Epithelial cell of proximal tubule (primary cell): ENCODE measurements at regions not wholly inside any gene's neighbourhood (a gene's known extent, or its start where the extent isn't known, plus 50 kb on each side); places are given as distances from the start of the nearest gene placed in this dataset.

ENCODE experiments used
- DNase-seq: peaks from one replicate; pipeline ENCODE4 v3.0.0-alpha.2; 2011; ENCODE audit warnings: low read depth
- H3K4me3 ChIP-seq: 2 replicates; pipeline ENCODE4 v1.5.1; 2011; ENCODE audit warnings: low read depth, mild to moderate bottlenecking, low read length
- CTCF ChIP-seq: conservative IDR thresholded peaks from 2 replicates; pipeline ENCODE4 v1.5.1; 2012; ENCODE audit warnings: low read depth, mild to moderate bottlenecking, low read length

GRCh38 chr18:54774981-54775665 is 53.2 kb upstream of the RAB27B start:
- no peak for DNase-seq
- H3K4me3 ChIP-seq, result no peak overlapping the region
- TF ChIP-seq CTCF, result no peak

DNA sequence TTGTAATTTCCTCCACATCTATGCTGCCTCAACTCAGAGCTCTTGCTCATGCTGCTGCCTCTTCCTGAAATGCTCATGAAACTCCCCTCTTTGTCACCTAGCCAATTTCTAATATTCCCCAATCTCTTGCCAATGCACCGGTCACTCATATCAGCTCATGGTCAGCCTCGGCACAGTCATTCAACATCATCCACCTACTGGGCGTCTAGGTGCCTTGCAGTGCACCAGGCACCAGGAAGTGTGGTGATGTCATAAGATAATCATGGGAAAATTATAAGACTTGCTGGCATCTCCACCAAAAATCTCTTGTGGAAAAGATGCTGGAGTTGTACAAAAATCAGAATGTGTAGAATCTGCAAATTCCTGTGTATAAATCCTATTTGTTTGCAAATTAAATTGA is 52.6 kb upstream of the RAB27B start:
- TF ChIP-seq CTCF, result peak; percentile 59
- DNase-seq, result peak; percentile 64
- no peak overlapping the region for H3K4me3 ChIP-seq

GRCh38 chr18:54776282-54776977 is 51.8 kb upstream of the RAB27B start:
- no peak for TF ChIP-seq CTCF
- H3K4me3 ChIP-seq, result no peak overlapping the region
- peak; percentile 97 for DNase-seq

DNA sequence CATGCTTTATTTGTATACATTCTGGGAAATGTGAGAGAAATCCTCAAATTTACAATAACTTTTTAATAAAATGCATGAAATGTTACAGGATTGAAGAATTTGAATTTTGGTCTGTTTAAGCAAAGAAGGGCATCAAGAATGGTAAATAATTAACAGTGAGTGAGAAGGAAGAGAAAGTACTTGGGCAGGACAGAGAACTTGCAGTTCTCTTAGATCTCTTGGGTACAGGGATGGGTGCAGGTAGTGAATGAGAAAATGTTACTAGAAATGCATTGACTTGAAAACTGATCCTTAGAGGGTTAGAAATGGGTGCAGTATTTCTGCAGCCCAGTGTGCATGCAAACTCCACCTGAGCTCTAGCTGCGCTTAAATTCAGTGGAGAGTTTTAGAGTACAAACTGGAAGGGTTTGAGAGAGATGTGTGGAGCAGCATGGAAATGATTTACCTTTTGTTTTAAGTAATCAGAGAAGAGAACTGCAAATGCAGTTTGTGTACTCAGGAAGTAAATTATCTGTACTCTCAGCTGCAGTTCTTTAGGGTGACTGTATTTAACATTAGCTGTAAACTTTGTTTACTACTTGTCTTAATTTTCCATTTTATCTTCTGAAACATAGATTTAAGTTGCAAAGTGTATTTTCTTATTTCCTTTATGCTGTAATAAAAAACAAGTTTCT is 51.0 kb upstream of the RAB27B start:
- DNase-seq, result no peak
- no peak for TF ChIP-seq CTCF
- H3K4me3 ChIP-seq, result peak overlapping the region; percentile 19

- no peak for DNase-seq
- no peak for TF ChIP-seq CTCF
- H3K4me3 ChIP-seq, result no peak overlapping the region
These were observed 50.3 kb upstream of the RAB27B start for GRCh38 chr18:54777989-54778388.
